ENCODE measurements at regions not wholly inside any gene's neighbourhood (a gene's known extent, or its start where the extent isn't known, plus 50 kb on each side); places are given as distances from the start of the nearest gene placed in this dataset.

DNA sequence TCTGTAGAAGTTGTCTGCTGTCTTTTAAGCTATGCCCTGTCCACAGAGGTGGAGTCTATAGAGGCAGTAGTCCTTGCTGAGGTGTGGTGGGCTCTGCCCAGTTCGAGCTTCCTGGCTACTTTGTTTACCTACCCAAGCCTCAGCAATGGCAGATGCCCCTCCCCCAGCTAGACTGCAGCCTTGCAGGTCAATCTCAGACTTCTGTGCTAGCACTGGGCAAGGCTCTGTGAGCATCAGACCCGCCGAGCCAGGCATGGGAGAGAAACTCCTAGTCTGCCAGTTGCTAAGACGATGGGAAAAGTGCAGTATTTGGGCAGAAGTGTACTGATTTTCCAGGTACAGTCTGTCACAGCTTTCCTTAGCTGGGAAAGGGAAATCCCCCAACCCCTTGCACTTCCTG, 694.1 kb upstream of the CDH6 start:
- TF ChIP-seq GATA2 (IDR thresholded peaks at IDR 0.05; ENCODE audit: low read depth, low read length) (no peak), GATA3 (IDR thresholded peaks at IDR 0.05; ENCODE audit: low read depth, low read length) (no peak)
